HUES6 (cell line): ENCODE measurements at regions not wholly inside any gene's neighbourhood (a gene's known extent, or its start where the extent isn't known, plus 50 kb on each side); places are given as distances from the start of the nearest gene placed in this dataset.
"Not testable (repeated sequence)": the region's sequence is repeated elsewhere in the genome, so short reads cannot be mapped to it uniquely, and the experiment has no call there.

Experiments
- H3K27ac ChIP-seq: 2 replicates; pipeline ENCODE4 v1.7.0; 2013; ENCODE audit warnings: low read depth, mild to moderate bottlenecking, low read length, inconsistent platforms
- H3K27me3 ChIP-seq: 2 replicates; pipeline ENCODE4 v1.6.1; 2013; ENCODE audit warnings: low read length; ENCODE audit not compliant: control insufficient read depth, insufficient read depth
- H3K36me3 ChIP-seq: 2 replicates; pipeline ENCODE4 v1.6.1; 2013; ENCODE audit warnings: low read length; ENCODE audit not compliant: control insufficient read depth, insufficient read depth
- H3K4me1 ChIP-seq: 2 replicates; pipeline ENCODE4 v1.6.1; 2013; ENCODE audit warnings: low read length; ENCODE audit not compliant: control insufficient read depth, insufficient read depth
- H3K4me3 ChIP-seq: 2 replicates; pipeline ENCODE4 v1.5.1; 2013; ENCODE audit warnings: low read depth, low read length
- H3K9ac ChIP-seq: one replicate; pipeline ENCODE4 v1.6.1; 2013; ENCODE audit warnings: mild to moderate bottlenecking, low read length
- H3K9me3 ChIP-seq: 2 replicates; pipeline ENCODE4 v1.6.1; 2013; ENCODE audit warnings: low read depth, low read length; ENCODE audit not compliant: control insufficient read depth, insufficient read depth

DNA sequence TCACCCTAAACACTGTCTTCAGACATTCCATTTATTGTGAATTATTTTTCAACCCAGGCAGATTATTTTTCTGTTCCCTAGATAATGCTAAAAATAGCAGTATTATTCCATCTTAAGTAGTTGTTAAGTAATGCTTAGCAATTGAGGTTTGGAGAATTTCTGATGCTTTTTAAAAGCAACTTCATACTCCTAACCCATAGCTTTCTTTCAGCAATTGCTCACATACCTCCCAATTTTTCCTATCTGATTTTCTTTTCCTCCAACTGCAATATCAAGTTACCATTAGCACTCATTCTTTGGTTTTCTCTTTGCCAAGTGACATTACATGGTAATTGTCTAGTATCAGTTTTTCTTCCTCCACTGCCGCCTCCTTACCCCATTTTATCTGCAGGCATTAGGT is 104.7 kb downstream of the GPR85 start:
- no peaks in the 10 kb centered on the region for H3K36me3 ChIP-seq
- H3K4me3 ChIP-seq, result no peak overlapping the region
- no peak overlapping the region for H3K9ac ChIP-seq
- no peak overlapping the region for H3K27ac ChIP-seq
- no peaks in the 10 kb centered on the region for H3K9me3 ChIP-seq
- no peaks in the 10 kb centered on the region for H3K27me3 ChIP-seq
- no peaks in the 10 kb centered on the region for H3K4me1 ChIP-seq

DNA sequence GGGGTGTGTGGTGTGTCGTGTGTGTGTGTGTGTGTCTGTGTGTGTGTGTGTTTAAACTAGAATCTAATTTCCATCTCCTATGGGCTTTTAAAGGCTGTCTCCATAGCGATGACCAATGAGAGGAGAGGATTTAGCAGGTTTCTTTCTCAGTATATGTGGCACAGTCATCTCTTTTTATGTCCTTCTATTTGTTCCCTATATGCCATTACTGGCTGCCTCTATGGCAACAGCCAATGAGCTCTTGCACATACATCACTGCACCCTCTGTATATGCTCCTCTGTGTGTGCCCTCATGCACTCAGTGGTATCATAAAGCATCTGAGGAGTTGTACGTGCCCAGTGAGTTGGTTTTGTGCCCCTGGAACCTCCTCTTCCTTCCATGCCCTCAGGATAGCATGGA is 107.6 kb downstream of the GPR85 start:
- not testable (repeated sequence) for H3K36me3 ChIP-seq, H3K4me3 ChIP-seq, H3K27ac ChIP-seq, H3K27me3 ChIP-seq, H3K9me3 ChIP-seq, H3K9ac ChIP-seq, H3K4me1 ChIP-seq

DNA sequence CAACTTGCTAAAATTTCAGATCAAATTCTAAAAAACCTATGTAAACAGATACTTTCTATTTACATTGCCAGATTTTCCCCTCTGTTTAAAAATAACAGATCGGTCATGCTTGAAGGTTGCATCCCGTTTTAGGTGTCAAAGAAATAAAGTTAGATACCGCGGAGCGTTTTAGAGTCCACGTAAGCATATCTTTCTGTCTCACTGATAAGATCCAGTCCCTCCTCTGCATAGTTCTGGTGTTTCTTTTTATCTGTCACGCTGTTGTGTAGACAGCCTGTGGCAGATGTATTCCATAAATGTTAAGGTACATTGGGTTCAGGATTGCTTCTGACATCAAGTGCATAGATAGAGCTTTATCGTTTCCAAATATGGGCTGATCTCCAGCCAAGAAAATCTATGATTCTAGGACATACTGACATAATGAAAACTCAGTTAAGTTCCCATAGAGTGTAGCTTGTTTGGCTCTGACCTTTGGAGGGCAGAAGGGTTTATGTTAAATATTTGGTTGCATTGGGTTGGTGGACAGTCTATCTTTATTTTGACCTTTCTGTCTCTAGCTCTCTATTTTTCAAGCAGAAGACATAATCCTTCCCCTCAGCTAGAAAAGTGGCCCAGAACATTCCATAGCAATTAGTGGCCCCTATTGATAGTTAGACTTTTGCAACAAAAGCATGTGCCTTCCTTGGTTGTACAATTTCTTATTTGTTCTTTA is 109.2 kb downstream of the GPR85 start:
- not testable (repeated sequence) for H3K9me3 ChIP-seq, H3K36me3 ChIP-seq, H3K27me3 ChIP-seq, H3K4me3 ChIP-seq, H3K9ac ChIP-seq, H3K4me1 ChIP-seq, H3K27ac ChIP-seq

DNA sequence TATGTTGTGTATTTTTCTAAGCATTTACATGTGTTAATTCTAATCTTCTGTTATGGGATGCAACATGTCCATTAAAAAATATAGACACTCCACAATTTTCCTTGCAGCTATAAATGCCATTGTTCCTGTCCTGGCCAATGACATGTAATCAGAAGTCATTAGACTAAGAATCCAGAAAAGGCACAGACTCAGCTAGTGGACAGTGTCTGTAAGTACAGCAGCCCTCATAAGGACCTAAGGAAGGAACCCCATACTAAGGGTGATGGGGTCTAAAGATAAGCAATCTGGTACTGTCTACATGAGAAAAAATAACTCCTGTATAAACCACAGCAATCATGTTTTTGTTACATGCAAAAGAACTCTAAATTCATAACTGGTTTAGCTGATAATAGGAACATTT is 115.9 kb downstream of the GPR85 start:
- Histone ChIP-seq H3K36me3 (no peaks in the 10 kb centered on the region), H3K27ac (no peak overlapping the region), H3K27me3 (no peaks in the 10 kb centered on the region), H3K4me3 (no peak overlapping the region), H3K9ac (no peak overlapping the region), H3K4me1 (no peaks in the 10 kb centered on the region; the same call in 1 of the 2 replicates), H3K9me3 (no peaks in the 10 kb centered on the region)

DNA sequence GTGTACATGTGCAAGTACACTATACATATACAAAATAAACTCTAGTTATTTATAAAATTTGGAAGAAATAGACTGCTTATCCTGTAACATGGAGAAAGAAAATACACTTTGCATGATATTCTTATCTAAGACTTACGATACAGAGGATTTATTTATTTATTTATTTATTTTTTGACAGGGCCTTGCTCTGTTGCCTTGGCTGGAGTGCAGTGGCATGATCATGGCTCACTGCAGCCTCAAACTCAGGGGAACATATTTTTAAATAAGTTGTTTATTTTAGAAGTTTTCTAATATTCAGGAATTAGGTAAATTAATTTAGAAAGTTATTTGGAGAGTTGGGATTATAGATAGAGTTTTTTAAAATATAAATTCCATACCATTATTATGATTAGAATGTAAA is 116.7 kb downstream of the GPR85 start:
- H3K9ac ChIP-seq, result no peak overlapping the region
- no peaks in the 10 kb centered on the region; the same call in 1 of the 2 replicates for H3K4me1 ChIP-seq
- H3K4me3 ChIP-seq, result no peak overlapping the region
- H3K9me3 ChIP-seq, result no peaks in the 10 kb centered on the region
- no peak overlapping the region for H3K27ac ChIP-seq
- no peaks in the 10 kb centered on the region for H3K27me3 ChIP-seq
- H3K36me3 ChIP-seq, result no peaks in the 10 kb centered on the region

DNA sequence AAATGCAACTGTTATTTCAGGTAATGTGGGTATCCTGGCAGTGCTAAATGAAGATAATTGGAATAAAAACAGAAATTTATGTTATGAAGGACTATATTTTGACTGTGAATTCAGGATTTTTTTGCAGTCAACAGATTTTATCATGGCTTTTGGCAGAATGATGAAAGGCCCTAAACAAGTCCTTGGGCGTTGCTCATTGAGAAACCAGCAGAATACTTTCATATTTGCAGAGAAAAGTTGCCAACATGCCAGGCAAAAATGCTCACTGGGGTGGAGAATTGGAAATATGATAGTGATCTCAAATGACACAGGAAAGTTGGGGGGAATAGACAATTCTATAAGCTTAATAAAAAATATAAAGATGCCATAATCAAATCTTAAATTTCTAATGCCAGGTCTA is 121.1 kb downstream of the GPR85 start:
- Histone ChIP-seq H3K9ac (no peak overlapping the region), H3K9me3 (no peaks in the 10 kb centered on the region), H3K4me3 (no peak overlapping the region), H3K27me3 (no peaks in the 10 kb centered on the region), H3K4me1 (no peaks in the 10 kb centered on the region), H3K36me3 (no peaks in the 10 kb centered on the region), H3K27ac (no peak overlapping the region)

DNA sequence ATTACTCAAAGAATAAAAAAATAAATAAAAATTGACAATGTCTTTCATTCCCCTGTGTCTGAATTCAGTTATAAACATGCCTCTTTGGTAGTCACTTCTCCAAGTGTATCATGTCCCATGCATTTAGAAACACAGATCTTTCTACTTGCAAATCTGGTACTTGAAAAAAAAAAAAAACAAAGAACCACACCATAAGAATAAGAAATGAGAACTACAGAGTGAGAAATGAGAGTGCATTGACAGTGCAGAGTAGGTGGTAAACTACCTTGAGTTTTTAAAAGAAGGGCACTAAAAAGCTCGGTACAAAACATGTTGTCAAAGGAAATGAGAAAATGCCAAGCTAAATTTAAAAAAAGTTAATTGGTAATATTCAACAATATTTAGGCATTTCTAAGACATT is 123.0 kb downstream of the GPR85 start:
- no peaks in the 10 kb centered on the region for H3K4me1 ChIP-seq
- H3K27me3 ChIP-seq, result no peaks in the 10 kb centered on the region
- no peaks in the 10 kb centered on the region for H3K9me3 ChIP-seq
- no peaks in the 10 kb centered on the region for H3K36me3 ChIP-seq
- no peak overlapping the region for H3K27ac ChIP-seq
- H3K9ac ChIP-seq, result no peak overlapping the region
- H3K4me3 ChIP-seq, result no peak overlapping the region

DNA sequence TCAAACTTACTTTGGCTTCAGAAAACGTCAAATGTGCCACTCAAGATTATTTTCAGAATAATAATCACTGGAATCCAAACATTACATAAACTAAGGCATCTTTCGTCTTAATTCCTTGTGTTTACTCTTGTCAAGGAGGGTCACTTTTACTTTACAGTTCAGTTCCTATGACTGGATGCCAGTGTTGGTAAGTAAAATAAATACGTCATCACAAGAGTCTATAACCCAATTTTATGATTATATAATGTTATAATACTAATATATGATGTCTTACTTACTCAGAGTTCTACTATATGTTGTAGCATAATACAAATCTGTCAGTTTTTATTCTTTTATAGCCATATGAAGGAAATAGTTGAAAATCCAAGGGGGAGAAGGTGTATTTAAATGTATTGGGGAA is 123.8 kb downstream of the GPR85 start:
- H3K4me1 ChIP-seq, result no peaks in the 10 kb centered on the region
- no peak overlapping the region for H3K9ac ChIP-seq
- no peaks in the 10 kb centered on the region for H3K9me3 ChIP-seq
- no peak overlapping the region for H3K27ac ChIP-seq
- H3K27me3 ChIP-seq, result no peaks in the 10 kb centered on the region
- H3K4me3 ChIP-seq, result no peak overlapping the region
- no peaks in the 10 kb centered on the region for H3K36me3 ChIP-seq

DNA sequence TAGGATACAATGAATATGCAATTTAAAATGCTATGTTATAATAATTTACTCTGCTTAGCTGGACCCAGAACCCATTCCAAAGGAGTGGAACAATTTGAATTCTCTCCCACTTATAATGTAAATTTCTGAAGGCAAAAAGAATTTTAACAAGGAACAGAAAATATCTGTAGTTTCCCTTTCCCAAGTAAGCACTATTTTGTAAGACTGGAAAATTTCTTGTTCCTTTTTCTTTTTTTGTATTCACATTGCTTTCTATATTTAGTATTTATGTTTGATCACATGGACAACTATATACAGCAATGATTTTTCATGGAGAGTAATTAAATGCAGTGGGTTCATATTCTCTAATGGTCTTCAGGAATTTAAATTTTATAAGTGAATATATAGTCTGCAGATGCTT is 127.4 kb downstream of the GPR85 start:
- Histone ChIP-seq H3K4me3 (no peak overlapping the region), H3K9ac (no peak overlapping the region), H3K9me3 (no peaks in the 10 kb centered on the region), H3K36me3 (no peaks in the 10 kb centered on the region), H3K27ac (no peak overlapping the region), H3K4me1 (no peaks in the 10 kb centered on the region), H3K27me3 (no peaks in the 10 kb centered on the region)

DNA sequence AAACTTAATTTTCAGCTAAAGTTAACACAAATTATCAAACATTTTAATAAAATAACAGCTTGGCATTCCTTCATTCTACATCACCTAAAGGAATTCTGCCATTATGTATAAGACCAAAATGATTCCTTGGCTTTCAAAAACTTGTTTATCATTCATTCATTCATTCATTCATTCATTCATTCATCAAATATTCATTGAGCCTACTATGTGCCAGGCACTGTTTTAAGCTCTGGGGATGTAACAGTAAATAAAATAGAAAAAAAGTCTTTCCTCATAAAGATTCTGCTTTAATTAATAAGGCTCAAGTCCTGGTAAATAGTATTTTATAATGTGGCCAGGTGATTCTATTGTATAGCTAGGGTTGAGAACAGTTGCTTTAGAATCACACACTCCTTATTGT is 127.9 kb downstream of the GPR85 start:
- Histone ChIP-seq H3K9me3 (no peaks in the 10 kb centered on the region), H3K27me3 (no peaks in the 10 kb centered on the region), H3K36me3 (no peaks in the 10 kb centered on the region), H3K27ac (no peak overlapping the region), H3K4me1 (no peaks in the 10 kb centered on the region), H3K4me3 (no peak overlapping the region), H3K9ac (no peak overlapping the region)

DNA sequence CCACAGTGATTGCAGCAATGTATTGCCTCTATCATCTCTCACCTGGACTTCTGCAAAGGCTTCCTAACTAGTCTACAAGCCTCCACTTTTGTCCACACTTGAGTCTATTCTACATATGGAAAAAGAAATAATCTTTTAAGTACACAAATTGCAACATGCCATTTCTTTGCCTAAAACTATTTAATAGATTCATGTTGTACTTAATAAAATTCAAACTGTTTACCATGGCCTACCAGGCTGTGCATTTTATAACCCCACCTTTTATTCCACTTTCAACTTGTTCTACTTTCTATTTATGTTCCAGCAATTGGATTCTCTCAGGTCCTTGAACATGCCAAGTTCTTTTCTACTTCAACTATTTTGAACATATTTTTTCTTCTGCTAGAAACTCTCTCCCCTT is 128.7 kb downstream of the GPR85 start:
- H3K27me3 ChIP-seq, result no peaks in the 10 kb centered on the region
- no peak overlapping the region for H3K4me3 ChIP-seq
- H3K36me3 ChIP-seq, result no peaks in the 10 kb centered on the region
- no peaks in the 10 kb centered on the region for H3K9me3 ChIP-seq
- H3K9ac ChIP-seq, result no peak overlapping the region
- no peak overlapping the region for H3K27ac ChIP-seq
- no peaks in the 10 kb centered on the region for H3K4me1 ChIP-seq

DNA sequence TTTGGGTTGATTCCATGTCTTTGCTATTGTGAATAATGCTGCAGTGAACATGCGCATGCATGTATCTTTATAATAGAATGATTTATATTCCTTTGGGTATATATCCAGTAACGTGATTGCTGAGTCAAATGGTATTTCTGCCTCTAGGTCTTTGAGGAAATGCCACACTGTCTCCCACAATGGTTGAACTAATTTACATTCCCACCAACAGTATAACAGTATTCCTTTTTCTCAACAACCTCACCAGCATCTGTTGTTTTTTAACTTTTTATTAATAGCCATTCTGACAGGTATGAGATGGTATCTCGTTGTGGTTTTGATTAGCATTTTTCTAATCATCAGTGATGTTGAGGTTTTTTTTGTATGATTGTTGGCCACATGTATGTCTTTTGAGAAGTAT is 133.6 kb downstream of the GPR85 start:
- not testable (repeated sequence) for H3K27ac ChIP-seq, H3K4me1 ChIP-seq, H3K9me3 ChIP-seq, H3K36me3 ChIP-seq, H3K9ac ChIP-seq, H3K27me3 ChIP-seq, H3K4me3 ChIP-seq
